Tibial nerve (tissue), 3 donors: ENCODE measurements at regions not wholly inside any gene's neighbourhood (a gene's known extent, or its start where the extent isn't known, plus 50 kb on each side); places are given as distances from the start of the nearest gene placed in this dataset.
"Not testable (repeated sequence)": the region's sequence is repeated elsewhere in the genome, so short reads cannot be mapped to it uniquely, and the experiment has no call there.

Source experiments
- CTCF ChIP-seq, 5 experiments: fragments of 200-600 bp in 3 of 5; fragments of 450-650 bp in 2 of 5; sonication (generic) in 3 of 5; IDR thresholded peaks; one replicate each; pipeline ENCODE4 v1.5.1; 2016 to 2019; ENCODE audit warnings: antibody characterized with exemption in 5 of 5, mild to moderate bottlenecking in 3 of 5, moderate library complexity in 2 of 5
- POLR2A ChIP-seq, 2 donors: fragments of 450-650 bp; IDR thresholded peaks; one replicate each; pipeline ENCODE4 v1.6.1; 2017; ENCODE audit warnings: antibody characterized with exemption in 2 of 2, mild to moderate bottlenecking in 2 of 2, moderate library complexity in 2 of 2

- not testable (repeated sequence) for TF ChIP-seq CTCF, POLR2A (IDR thresholded peaks at IDR 0.05)
Observed at GRCh38 chr3:27635006-27635405, 87.1 kb downstream of the EOMES start.
